Natural killer cell (primary cell): ENCODE measurements at regions not wholly inside any gene's neighbourhood (a gene's known extent, or its start where the extent isn't known, plus 50 kb on each side); places are given as distances from the start of the nearest gene placed in this dataset.

ENCODE experiments used
- ATAC-seq, 3 donors: fragments of 150-1000 bp in 2 of 3; fragments of 200-7000 bp in 1 of 3; cut with Tn5 transposase; 1 replicate in 1 of 3; 2 replicates in 2 of 3; pipeline ENCODE4 v1.10.0; 2021; ENCODE audit warnings: mild to moderate bottlenecking in 2 of 3, moderate library complexity in 2 of 3
- DNase-seq, 2 donors: peaks; one replicate each; pipeline versions ENCODE4 v3.0.0 to v3.0.0-alpha.2; 2013 to 2021; ENCODE audit warnings: mixed read lengths in 1 of 2
- H3K27ac ChIP-seq: one replicate; pipeline ENCODE4 v1.5.1; 2013; ENCODE audit warnings: mild to moderate bottlenecking, low read length
- H3K27me3 ChIP-seq: one replicate; pipeline ENCODE4 v1.6.1; 2013; ENCODE audit warnings: low read length; ENCODE audit not compliant: control insufficient read depth, insufficient read depth
- H3K36me3 ChIP-seq: one replicate; pipeline ENCODE4 v1.6.1; 2013; ENCODE audit warnings: low read length; ENCODE audit not compliant: control insufficient read depth, insufficient read depth
- H3K4me1 ChIP-seq: one replicate; pipeline ENCODE4 v1.6.1; 2013; ENCODE audit warnings: low read length; ENCODE audit not compliant: control insufficient read depth, insufficient read depth
- H3K4me3 ChIP-seq: one replicate; pipeline ENCODE4 v1.5.1; 2013; ENCODE audit warnings: low read length
- H3K9me3 ChIP-seq: one replicate; pipeline ENCODE4 v1.6.1; 2013; ENCODE audit warnings: low read length; ENCODE audit not compliant: control insufficient read depth, insufficient read depth
- H3K27ac Mint-ChIP-seq, 2 donors: one replicate each; pipeline ENCODE4 v1.8.0; 2022; ENCODE audit warnings: mild to moderate bottlenecking in 2 of 2, mixed read lengths in 2 of 2, moderate library complexity in 1 of 2
- H3K27me3 Mint-ChIP-seq, 2 donors: one replicate each; pipeline ENCODE4 v1.8.0; 2022; ENCODE audit warnings: low read depth in 2 of 2, mixed read lengths in 2 of 2
- H3K36me3 Mint-ChIP-seq: one replicate; pipeline ENCODE4 v1.8.0; 2022; ENCODE audit warnings: mixed read lengths
- H3K4me1 Mint-ChIP-seq, 2 donors: one replicate each; pipeline ENCODE4 v1.8.0; 2022; ENCODE audit warnings: mixed read lengths in 2 of 2
- H3K4me3 Mint-ChIP-seq: one replicate; pipeline ENCODE4 v1.8.0; 2022; ENCODE audit warnings: mild to moderate bottlenecking, moderate library complexity, mixed read lengths
- H3K9me3 Mint-ChIP-seq, 2 donors: one replicate each; pipeline ENCODE4 v1.8.0; 2022; ENCODE audit warnings: mixed read lengths in 2 of 2
- WGBS: methylation state at CpG from one replicate; pipeline ENCODE4 v1.1.7; 2013; ENCODE audit warnings: missing lambda C conversion rate; ENCODE audit not compliant: insufficient coverage; 5-methylcytosine and 5-hydroxymethylcytosine counted together
- intact Hi-C: fragments of 100-400 bp; cut with micrococcal nuclease; formaldehyde crosslinking; loops from one replicate; pipeline ENCODE4 v1.14.2; 2022
- TF ChIP-seq, protein P1 (sequence below): fragments of 200-600 bp; IDR thresholded peaks from one replicate; pipeline ENCODE4 v1.8.0; 2022; ENCODE audit warnings: antibody characterized with exemption

GRCh38 chr12:115411121-115411520 is 727.1 kb upstream of the TBX3 start:
- H3K36me3 ChIP-seq, result no peaks in the 10 kb centered on the region
- DNase-seq (no peak), ATAC-seq (no peak)
- WGBS, result 57% methylated on average over 6 of the region's 7 CpGs
- H3K4me3 ChIP-seq, result no peak overlapping the region
- no peak overlapping the region for H3K27ac ChIP-seq
- no peaks in the 10 kb centered on the region for H3K4me1 ChIP-seq
- no peak overlapping the region for H3K4me3 Mint-ChIP-seq
- H3K27me3 ChIP-seq, result no peaks in the 10 kb centered on the region
- H3K4me1 Mint-ChIP-seq, result no peaks in the 10 kb centered on the region
- TF ChIP-seq, protein P1, sequence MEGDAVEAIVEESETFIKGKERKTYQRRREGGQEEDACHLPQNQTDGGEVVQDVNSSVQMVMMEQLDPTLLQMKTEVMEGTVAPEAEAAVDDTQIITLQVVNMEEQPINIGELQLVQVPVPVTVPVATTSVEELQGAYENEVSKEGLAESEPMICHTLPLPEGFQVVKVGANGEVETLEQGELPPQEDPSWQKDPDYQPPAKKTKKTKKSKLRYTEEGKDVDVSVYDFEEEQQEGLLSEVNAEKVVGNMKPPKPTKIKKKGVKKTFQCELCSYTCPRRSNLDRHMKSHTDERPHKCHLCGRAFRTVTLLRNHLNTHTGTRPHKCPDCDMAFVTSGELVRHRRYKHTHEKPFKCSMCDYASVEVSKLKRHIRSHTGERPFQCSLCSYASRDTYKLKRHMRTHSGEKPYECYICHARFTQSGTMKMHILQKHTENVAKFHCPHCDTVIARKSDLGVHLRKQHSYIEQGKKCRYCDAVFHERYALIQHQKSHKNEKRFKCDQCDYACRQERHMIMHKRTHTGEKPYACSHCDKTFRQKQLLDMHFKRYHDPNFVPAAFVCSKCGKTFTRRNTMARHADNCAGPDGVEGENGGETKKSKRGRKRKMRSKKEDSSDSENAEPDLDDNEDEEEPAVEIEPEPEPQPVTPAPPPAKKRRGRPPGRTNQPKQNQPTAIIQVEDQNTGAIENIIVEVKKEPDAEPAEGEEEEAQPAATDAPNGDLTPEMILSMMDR, result no peak
- H3K9me3 ChIP-seq, result no peaks in the 10 kb centered on the region
- no peak overlapping the region for H3K27ac Mint-ChIP-seq
- intact Hi-C loops, result no loop called here
- peaks cover 0 to 9% of the 10 kb centered on the region in 2 donors for H3K9me3 Mint-ChIP-seq
- no peaks in the 10 kb centered on the region for H3K27me3 Mint-ChIP-seq
- no peaks in the 10 kb centered on the region for H3K36me3 Mint-ChIP-seq

- Mint-ChIP-seq H3K27me3 (no peaks in the 10 kb centered on the region), H3K9me3 (peaks cover 0 to 3% of the 10 kb centered on the region in 2 donors), H3K27ac (no peak overlapping the region), H3K4me1 (no peaks in the 10 kb centered on the region), H3K36me3 (no peaks in the 10 kb centered on the region), H3K4me3 (no peak overlapping the region)
- no peak for ATAC-seq
- WGBS, result 93% methylated on average over 3 of the region's 3 CpGs
- Histone ChIP-seq H3K4me1 (no peaks in the 10 kb centered on the region), H3K4me3 (no peak overlapping the region), H3K36me3 (no peaks in the 10 kb centered on the region), H3K27me3 (no peaks in the 10 kb centered on the region), H3K27ac (no peak overlapping the region), H3K9me3 (no peaks in the 10 kb centered on the region)
- TF ChIP-seq, protein P1, result no peak
- intact Hi-C loops, result no loop called here
- no peak for DNase-seq
These were observed 724.7 kb upstream of the TBX3 start for GRCh38 chr12:115408642-115409041.

GRCh38 chr12:115407723-115408122 is 723.7 kb upstream of the TBX3 start:
- H3K4me1 ChIP-seq, result no peaks in the 10 kb centered on the region
- no peak overlapping the region for H3K4me3 Mint-ChIP-seq
- no peaks in the 10 kb centered on the region for H3K27me3 Mint-ChIP-seq
- H3K9me3 ChIP-seq, result no peaks in the 10 kb centered on the region
- no peaks in the 10 kb centered on the region for H3K36me3 ChIP-seq
- no peak overlapping the region for H3K27ac ChIP-seq
- H3K4me1 Mint-ChIP-seq, result no peaks in the 10 kb centered on the region
- no peak for DNase-seq
- H3K36me3 Mint-ChIP-seq, result no peaks in the 10 kb centered on the region
- ATAC-seq, result no peak
- peaks cover 0 to 3% of the 10 kb centered on the region in 2 donors for H3K9me3 Mint-ChIP-seq
- H3K27me3 ChIP-seq, result no peaks in the 10 kb centered on the region
- TF ChIP-seq, protein P1, result no peak
- intact Hi-C loops, result no loop called here
- H3K4me3 ChIP-seq, result no peak overlapping the region
- no peak overlapping the region for H3K27ac Mint-ChIP-seq

- ATAC-seq (no peak), DNase-seq (no peak)
- no peaks in the 10 kb centered on the region for H3K27me3 ChIP-seq
- H3K36me3 Mint-ChIP-seq, result no peaks in the 10 kb centered on the region
- H3K4me3 ChIP-seq, result no peak overlapping the region
- no peak overlapping the region for H3K27ac ChIP-seq
- H3K27ac Mint-ChIP-seq, result no peak overlapping the region
- no peaks in the 10 kb centered on the region for H3K27me3 Mint-ChIP-seq
- H3K4me3 Mint-ChIP-seq, result no peak overlapping the region
- H3K9me3 Mint-ChIP-seq, result peaks cover 0 to 3% of the 10 kb centered on the region in 2 donors
- intact Hi-C loops, result no loop called here
- H3K4me1 Mint-ChIP-seq, result no peaks in the 10 kb centered on the region
- no peaks in the 10 kb centered on the region for H3K9me3 ChIP-seq
- H3K36me3 ChIP-seq, result no peaks in the 10 kb centered on the region
- WGBS, result 78% methylated on average over 6 of the region's 6 CpGs
- TF ChIP-seq, protein P1, result no peak
- no peaks in the 10 kb centered on the region for H3K4me1 ChIP-seq
These were observed 723.1 kb upstream of the TBX3 start for GRCh38 chr12:115407036-115407435.
